ENCODE measurements at regions not wholly inside any gene's neighbourhood (a gene's known extent, or its start where the extent isn't known, plus 50 kb on each side); places are given as distances from the start of the nearest gene placed in this dataset.

- H3K27me3 ChIP-seq = no peaks in the 10 kb centered on the region
- H3K36me3 ChIP-seq = no peaks in the 10 kb centered on the region
- H3K4me1 ChIP-seq = no peaks in the 10 kb centered on the region
- H3K27ac ChIP-seq = no peak overlapping the region
- H3K4me3 ChIP-seq = no peak overlapping the region
- TF ChIP-seq POLR2A (IDR thresholded peaks at IDR 0.05) = no peak
- TF ChIP-seq CTCF (IDR thresholded peaks at IDR 0.05) = no peak
- no peak for TF ChIP-seq POLR2AphosphoS5 (IDR thresholded peaks at IDR 0.05; ENCODE audit: insufficient read depth in 1 of 2, low read depth in 1 of 2)
- intact Hi-C loops (cut with DNase I) = no loop called here
- H3K9me3 ChIP-seq = no peaks in the 10 kb centered on the region
- DNase-seq (ENCODE audit: extremely low spot score in 2 of 2) = no peak
Measured at GRCh38 chr3:103968131-103968530, 1398.6 kb upstream of the ALCAM start.

- Histone ChIP-seq H3K27ac (no peak overlapping the region), H3K4me3 (no peak overlapping the region), H3K4me1 (no peaks in the 10 kb centered on the region), H3K36me3 (no peaks in the 10 kb centered on the region), H3K9me3 (no peaks in the 10 kb centered on the region), H3K27me3 (no peaks in the 10 kb centered on the region)
- intact Hi-C loops (cut with DNase I) = no loop called here
- TF ChIP-seq POLR2A (IDR thresholded peaks at IDR 0.05) = no peak
- DNase-seq (ENCODE audit: extremely low spot score in 2 of 2) = no peak
Measured at GRCh38 chr3:103968751-103969150, 1398.0 kb upstream of the ALCAM start.

- no peak overlapping the region for H3K27ac ChIP-seq
- intact Hi-C loops (cut with DNase I) = no loop called here
- H3K9me3 ChIP-seq = no peaks in the 10 kb centered on the region
- H3K4me3 ChIP-seq = no peak overlapping the region
- TF ChIP-seq POLR2A (IDR thresholded peaks at IDR 0.05) = no peak
- TF ChIP-seq CTCF (IDR thresholded peaks at IDR 0.05) = no peak
- no peak for TF ChIP-seq POLR2AphosphoS5 (IDR thresholded peaks at IDR 0.05; ENCODE audit: insufficient read depth in 1 of 2, low read depth in 1 of 2)
- H3K4me1 ChIP-seq = no peaks in the 10 kb centered on the region
- H3K36me3 ChIP-seq = no peaks in the 10 kb centered on the region
- H3K27me3 ChIP-seq = no peaks in the 10 kb centered on the region
- no peak for DNase-seq (ENCODE audit: extremely low spot score in 2 of 2)
Measured at GRCh38 chr3:103976931-103977339, 1389.8 kb upstream of the ALCAM start.

GRCh38 chr3:103977417-103977816, 1389.3 kb upstream of the ALCAM start:
- Histone ChIP-seq H3K27me3 (no peaks in the 10 kb centered on the region), H3K4me3 (no peak overlapping the region), H3K4me1 (no peaks in the 10 kb centered on the region), H3K9me3 (no peaks in the 10 kb centered on the region), H3K36me3 (no peaks in the 10 kb centered on the region), H3K27ac (no peak overlapping the region)
- TF ChIP-seq POLR2AphosphoS5 (IDR thresholded peaks at IDR 0.05; ENCODE audit: insufficient read depth in 1 of 2, low read depth in 1 of 2) (no peak), CTCF (IDR thresholded peaks at IDR 0.05) (no peak), POLR2A (IDR thresholded peaks at IDR 0.05) (no peak)
- no peak for DNase-seq (ENCODE audit: extremely low spot score in 2 of 2)
- intact Hi-C loops (cut with DNase I) = no loop called here

GRCh38 chr3:103991461-103992115, 1375.1 kb upstream of the ALCAM start:
- TF ChIP-seq CTCF (IDR thresholded peaks at IDR 0.05) (no peak), POLR2AphosphoS5 (IDR thresholded peaks at IDR 0.05; ENCODE audit: insufficient read depth in 1 of 2, low read depth in 1 of 2) (no peak), POLR2A (IDR thresholded peaks at IDR 0.05) (no peak)
- H3K4me1 ChIP-seq = no peaks in the 10 kb centered on the region
- intact Hi-C loops (cut with DNase I) = no loop called here
- H3K27me3 ChIP-seq = no peaks in the 10 kb centered on the region
- DNase-seq (ENCODE audit: extremely low spot score in 2 of 2) = no peak
- no peak overlapping the region for H3K27ac ChIP-seq
- H3K4me3 ChIP-seq = no peak overlapping the region
- no peaks in the 10 kb centered on the region for H3K36me3 ChIP-seq
- no peaks in the 10 kb centered on the region for H3K9me3 ChIP-seq
